ENCODE measurements at regions not wholly inside any gene's neighbourhood (a gene's known extent, or its start where the extent isn't known, plus 50 kb on each side); places are given as distances from the start of the nearest gene placed in this dataset.

DNA sequence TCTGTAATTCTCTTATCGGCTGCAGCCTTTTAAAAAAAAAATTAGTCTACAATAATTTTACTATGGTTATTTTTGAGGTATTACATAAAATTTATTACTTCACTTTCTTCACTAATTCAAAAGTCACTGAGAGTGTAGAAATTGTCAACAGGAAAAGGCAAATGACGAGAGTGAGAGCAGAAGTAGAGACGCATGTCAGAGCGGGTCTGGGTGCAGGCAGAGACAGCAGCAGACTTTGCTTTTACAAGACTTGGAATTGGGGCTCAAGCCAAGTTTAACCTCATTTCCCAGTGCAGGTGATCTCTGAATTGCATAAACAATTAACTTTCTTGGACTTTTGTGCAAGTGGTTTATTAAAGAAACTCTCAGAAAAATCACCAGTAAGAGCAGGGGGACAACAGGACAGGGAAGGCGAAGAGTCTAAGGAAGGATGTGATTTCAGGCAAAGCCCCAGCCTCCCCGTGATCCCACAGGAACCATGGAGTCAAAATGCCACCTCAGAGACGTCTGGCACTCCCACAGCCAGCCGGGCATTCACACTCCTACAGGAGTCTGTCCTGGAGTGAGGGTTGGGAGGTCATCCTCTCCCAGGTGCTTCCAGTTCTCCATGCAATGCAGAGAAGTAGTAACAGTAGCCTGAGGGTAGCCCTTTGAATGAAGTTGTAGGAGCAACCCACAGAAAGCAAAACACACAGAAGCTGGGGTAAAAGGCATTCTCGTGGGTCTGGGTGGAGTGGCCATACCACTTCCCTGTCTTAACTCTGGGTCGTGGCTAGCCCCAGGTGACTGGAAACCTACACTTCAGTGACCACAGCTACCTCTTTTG, 274.0 kb upstream of the TGFBR2 start (continued):
- TF ChIP-seq, protein P1, sequence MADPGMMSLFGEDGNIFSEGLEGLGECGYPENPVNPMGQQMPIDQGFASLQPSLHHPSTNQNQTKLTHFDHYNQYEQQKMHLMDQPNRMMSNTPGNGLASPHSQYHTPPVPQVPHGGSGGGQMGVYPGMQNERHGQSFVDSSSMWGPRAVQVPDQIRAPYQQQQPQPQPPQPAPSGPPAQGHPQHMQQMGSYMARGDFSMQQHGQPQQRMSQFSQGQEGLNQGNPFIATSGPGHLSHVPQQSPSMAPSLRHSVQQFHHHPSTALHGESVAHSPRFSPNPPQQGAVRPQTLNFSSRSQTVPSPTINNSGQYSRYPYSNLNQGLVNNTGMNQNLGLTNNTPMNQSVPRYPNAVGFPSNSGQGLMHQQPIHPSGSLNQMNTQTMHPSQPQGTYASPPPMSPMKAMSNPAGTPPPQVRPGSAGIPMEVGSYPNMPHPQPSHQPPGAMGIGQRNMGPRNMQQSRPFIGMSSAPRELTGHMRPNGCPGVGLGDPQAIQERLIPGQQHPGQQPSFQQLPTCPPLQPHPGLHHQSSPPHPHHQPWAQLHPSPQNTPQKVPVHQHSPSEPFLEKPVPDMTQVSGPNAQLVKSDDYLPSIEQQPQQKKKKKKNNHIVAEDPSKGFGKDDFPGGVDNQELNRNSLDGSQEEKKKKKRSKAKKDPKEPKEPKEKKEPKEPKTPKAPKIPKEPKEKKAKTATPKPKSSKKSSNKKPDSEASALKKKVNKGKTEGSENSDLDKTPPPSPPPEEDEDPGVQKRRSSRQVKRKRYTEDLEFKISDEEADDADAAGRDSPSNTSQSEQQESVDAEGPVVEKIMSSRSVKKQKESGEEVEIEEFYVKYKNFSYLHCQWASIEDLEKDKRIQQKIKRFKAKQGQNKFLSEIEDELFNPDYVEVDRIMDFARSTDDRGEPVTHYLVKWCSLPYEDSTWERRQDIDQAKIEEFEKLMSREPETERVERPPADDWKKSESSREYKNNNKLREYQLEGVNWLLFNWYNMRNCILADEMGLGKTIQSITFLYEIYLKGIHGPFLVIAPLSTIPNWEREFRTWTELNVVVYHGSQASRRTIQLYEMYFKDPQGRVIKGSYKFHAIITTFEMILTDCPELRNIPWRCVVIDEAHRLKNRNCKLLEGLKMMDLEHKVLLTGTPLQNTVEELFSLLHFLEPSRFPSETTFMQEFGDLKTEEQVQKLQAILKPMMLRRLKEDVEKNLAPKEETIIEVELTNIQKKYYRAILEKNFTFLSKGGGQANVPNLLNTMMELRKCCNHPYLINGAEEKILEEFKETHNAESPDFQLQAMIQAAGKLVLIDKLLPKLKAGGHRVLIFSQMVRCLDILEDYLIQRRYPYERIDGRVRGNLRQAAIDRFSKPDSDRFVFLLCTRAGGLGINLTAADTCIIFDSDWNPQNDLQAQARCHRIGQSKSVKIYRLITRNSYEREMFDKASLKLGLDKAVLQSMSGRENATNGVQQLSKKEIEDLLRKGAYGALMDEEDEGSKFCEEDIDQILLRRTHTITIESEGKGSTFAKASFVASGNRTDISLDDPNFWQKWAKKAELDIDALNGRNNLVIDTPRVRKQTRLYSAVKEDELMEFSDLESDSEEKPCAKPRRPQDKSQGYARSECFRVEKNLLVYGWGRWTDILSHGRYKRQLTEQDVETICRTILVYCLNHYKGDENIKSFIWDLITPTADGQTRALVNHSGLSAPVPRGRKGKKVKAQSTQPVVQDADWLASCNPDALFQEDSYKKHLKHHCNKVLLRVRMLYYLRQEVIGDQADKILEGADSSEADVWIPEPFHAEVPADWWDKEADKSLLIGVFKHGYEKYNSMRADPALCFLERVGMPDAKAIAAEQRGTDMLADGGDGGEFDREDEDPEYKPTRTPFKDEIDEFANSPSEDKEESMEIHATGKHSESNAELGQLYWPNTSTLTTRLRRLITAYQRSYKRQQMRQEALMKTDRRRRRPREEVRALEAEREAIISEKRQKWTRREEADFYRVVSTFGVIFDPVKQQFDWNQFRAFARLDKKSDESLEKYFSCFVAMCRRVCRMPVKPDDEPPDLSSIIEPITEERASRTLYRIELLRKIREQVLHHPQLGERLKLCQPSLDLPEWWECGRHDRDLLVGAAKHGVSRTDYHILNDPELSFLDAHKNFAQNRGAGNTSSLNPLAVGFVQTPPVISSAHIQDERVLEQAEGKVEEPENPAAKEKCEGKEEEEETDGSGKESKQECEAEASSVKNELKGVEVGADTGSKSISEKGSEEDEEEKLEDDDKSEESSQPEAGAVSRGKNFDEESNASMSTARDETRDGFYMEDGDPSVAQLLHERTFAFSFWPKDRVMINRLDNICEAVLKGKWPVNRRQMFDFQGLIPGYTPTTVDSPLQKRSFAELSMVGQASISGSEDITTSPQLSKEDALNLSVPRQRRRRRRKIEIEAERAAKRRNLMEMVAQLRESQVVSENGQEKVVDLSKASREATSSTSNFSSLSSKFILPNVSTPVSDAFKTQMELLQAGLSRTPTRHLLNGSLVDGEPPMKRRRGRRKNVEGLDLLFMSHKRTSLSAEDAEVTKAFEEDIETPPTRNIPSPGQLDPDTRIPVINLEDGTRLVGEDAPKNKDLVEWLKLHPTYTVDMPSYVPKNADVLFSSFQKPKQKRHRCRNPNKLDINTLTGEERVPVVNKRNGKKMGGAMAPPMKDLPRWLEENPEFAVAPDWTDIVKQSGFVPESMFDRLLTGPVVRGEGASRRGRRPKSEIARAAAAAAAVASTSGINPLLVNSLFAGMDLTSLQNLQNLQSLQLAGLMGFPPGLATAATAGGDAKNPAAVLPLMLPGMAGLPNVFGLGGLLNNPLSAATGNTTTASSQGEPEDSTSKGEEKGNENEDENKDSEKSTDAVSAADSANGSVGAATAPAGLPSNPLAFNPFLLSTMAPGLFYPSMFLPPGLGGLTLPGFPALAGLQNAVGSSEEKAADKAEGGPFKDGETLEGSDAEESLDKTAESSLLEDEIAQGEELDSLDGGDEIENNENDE (IDR thresholded peaks at IDR 0.05; ENCODE audit: insufficient replicate concordance, low read length) = no peak
- TF ChIP-seq, protein P2, sequence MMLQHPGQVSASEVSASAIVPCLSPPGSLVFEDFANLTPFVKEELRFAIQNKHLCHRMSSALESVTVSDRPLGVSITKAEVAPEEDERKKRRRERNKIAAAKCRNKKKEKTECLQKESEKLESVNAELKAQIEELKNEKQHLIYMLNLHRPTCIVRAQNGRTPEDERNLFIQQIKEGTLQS (IDR thresholded peaks at IDR 0.05; ENCODE audit: insufficient read depth, low read depth, low read length) = no peak
- no peak for TF ChIP-seq BRCA1 (IDR thresholded peaks at IDR 0.05; ENCODE audit: low read depth, low read length)
- no peak for TF ChIP-seq BACH1 (IDR thresholded peaks at IDR 0.05; ENCODE audit: low read length)
- TF ChIP-seq RNF2 (IDR thresholded peaks at IDR 0.05; ENCODE audit: borderline replicate concordance, low read depth, low read length, missing control alignments, poor library complexity, severe bottlenecking) = no peak
- no peak for TF ChIP-seq YY1 (IDR thresholded peaks at IDR 0.05; ENCODE audit: low read depth, low read length)
- TF ChIP-seq, protein P3, sequence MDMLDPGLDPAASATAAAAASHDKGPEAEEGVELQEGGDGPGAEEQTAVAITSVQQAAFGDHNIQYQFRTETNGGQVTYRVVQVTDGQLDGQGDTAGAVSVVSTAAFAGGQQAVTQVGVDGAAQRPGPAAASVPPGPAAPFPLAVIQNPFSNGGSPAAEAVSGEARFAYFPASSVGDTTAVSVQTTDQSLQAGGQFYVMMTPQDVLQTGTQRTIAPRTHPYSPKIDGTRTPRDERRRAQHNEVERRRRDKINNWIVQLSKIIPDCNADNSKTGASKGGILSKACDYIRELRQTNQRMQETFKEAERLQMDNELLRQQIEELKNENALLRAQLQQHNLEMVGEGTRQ (IDR thresholded peaks at IDR 0.05; ENCODE audit: low read length) = no peak
- TF ChIP-seq KDM4A (IDR thresholded peaks at IDR 0.05; ENCODE audit: low read depth, low read length, severe bottlenecking) = no peak
